GM10266 (cell line): ENCODE measurements at regions not wholly inside any gene's neighbourhood (a gene's known extent, or its start where the extent isn't known, plus 50 kb on each side); places are given as distances from the start of the nearest gene placed in this dataset.

Source experiments
- DNase-seq: peaks from one replicate; pipeline ENCODE4 v3.0.0; 2012; ENCODE audit errors: extremely low spot score
- TF ChIP-seq, protein P1 (sequence below): IDR thresholded peaks from 2 replicates; pipeline ENCODE4 v1.5.1; 2012; ENCODE audit warnings: mild to moderate bottlenecking, low read depth; ENCODE audit not compliant: control insufficient read depth, insufficient read depth; ENCODE audit errors: missing control alignments

DNA sequence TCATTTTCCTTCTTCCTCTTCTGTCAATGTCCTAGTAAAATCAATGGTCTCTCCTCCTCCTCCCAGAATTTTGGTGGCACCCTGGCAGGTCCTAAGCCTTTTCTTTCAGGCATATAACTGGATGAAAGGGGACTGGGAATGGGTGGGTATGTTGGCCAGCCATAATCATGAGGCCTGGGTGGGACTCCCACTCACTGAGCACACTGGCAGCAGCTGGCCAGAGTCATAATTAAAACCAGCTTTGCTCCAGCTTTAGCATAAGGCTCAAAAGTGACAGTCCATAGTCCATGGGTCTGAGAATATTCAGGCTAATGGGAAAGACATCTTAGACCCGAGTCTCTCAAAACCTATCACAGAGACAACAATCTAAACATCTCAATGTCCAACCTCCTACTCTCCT lies 190.0 kb upstream of the BTBD3 start:
- DNase-seq: no peak
- TF ChIP-seq, protein P1, sequence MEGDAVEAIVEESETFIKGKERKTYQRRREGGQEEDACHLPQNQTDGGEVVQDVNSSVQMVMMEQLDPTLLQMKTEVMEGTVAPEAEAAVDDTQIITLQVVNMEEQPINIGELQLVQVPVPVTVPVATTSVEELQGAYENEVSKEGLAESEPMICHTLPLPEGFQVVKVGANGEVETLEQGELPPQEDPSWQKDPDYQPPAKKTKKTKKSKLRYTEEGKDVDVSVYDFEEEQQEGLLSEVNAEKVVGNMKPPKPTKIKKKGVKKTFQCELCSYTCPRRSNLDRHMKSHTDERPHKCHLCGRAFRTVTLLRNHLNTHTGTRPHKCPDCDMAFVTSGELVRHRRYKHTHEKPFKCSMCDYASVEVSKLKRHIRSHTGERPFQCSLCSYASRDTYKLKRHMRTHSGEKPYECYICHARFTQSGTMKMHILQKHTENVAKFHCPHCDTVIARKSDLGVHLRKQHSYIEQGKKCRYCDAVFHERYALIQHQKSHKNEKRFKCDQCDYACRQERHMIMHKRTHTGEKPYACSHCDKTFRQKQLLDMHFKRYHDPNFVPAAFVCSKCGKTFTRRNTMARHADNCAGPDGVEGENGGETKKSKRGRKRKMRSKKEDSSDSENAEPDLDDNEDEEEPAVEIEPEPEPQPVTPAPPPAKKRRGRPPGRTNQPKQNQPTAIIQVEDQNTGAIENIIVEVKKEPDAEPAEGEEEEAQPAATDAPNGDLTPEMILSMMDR: no peak

- TF ChIP-seq, protein P1: no peak
- DNase-seq: no peak
Measured at GRCh38 chr20:11728937-11729336, 188.8 kb upstream of the BTBD3 start.

GRCh38 chr20:11729806-11730205 lies 187.9 kb upstream of the BTBD3 start:
- no peak for DNase-seq
- TF ChIP-seq, protein P1: no peak

DNA sequence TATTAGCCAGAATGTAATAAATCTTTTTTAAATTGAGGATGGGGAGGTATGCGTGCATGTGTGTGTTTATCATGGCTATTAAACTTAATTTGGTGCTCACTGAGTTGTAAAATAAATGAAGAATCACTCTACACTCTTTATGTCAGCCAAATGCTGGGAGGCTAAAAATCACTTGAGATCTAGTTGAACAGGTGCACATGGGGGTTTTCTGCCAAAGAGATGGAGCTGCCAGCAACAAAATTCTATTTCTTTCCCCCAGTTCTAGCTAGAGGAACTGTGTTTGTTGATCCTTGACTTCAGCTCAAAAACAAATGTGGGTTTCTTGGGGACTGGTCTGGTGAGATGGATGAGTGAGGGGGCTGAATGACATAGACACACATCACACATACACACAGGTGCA lies 183.3 kb upstream of the BTBD3 start:
- TF ChIP-seq, protein P1: no peak
- no peak for DNase-seq

- DNase-seq: no peak
- TF ChIP-seq, protein P1: no peak
Measured at GRCh38 chr20:11738852-11739251, 178.8 kb upstream of the BTBD3 start.

DNA sequence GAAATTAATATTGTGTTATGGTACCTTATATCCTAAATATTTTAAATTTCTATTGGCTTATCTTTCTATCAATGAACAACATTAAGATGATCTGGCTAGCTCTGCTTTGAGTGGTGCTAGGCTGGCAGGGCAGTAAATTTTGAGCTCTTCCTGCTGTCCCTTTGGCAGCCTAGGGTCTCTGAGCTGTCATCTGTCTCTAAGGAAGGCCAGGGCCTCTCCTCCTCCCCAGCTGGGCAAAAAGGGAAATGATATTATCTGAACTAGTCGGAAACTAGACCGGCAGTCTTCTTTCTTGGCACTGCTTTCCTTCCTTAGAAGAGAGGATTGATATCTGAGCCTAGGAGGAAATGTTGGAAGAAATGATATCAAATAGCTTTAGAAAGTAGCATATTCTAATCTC lies 176.7 kb upstream of the BTBD3 start:
- DNase-seq: no peak
- TF ChIP-seq, protein P1: no peak

DNA sequence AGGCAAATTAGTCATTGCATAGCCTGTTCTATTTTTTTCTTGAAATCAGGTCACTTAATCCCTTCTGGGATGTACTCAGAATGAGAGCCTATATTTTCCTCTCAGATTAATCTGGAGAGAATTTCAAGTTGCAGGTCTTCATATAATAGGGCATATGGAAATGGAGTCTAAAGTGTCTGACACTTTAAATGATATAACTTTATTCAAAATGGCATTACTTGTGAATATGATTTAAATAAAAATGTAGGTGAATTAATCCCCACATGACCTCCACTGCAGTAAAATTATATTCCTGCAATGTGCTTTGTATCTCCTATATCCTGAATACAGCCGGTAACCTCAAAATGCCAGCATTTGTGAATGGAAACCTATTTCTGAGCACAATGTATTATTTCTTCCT lies 172.5 kb upstream of the BTBD3 start:
- TF ChIP-seq, protein P1: no peak
- DNase-seq: no peak

- no peak for DNase-seq
- TF ChIP-seq, protein P1: no peak
Measured at GRCh38 chr20:11748436-11748835, 169.3 kb upstream of the BTBD3 start.
